ENCODE measurements at regions not wholly inside any gene's neighbourhood (a gene's known extent, or its start where the extent isn't known, plus 50 kb on each side); places are given as distances from the start of the nearest gene placed in this dataset.

GRCh38 chr1:62937634-62938296, 153.8 kb downstream of the ATG4C start:
- no peak overlapping the region for H3K27ac ChIP-seq
- TF ChIP-seq CTCF (conservative IDR thresholded peaks at IDR 0.05), result no peak

DNA sequence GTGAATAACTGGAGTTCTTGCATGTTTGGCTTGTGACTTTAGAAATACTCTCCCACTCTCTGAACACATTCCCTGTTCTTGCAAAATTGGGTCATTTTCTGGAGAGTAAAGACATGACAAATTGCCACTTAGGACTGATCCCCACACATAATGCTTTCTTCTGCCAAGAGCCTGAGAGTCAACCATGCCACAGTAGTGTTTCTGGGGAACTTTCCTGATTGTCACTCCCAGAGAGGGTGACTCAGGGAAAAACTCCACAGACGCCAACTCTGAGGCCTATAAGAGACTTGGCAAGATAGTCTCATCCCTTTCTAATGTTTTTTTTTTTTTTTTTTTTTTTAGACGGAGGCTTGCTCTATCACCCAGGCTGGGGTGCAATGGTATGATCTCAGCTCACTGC, 157.8 kb downstream of the ATG4C start:
- TF ChIP-seq CTCF (conservative IDR thresholded peaks at IDR 0.05), result no peak
- H3K27ac ChIP-seq, result no peak overlapping the region

DNA sequence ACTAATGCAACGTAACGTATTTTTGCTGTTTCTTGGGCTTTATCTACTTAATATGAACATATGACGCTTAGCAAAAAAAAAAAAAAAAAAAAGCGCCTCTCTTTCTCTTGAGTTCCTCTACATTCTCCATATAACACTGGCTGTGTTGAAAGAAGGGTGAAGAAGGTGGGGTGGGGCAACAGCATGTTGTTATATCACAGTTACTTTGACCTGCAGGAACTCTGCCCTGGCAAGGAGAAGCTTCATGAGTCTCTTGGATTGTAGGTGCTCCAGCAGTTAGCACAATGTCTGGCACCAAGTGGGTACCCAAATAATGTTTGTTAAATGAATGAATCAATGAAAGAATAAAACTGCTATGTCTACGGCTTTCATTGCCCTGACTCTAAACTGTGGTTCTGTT, 162.6 kb downstream of the ATG4C start:
- no peak for TF ChIP-seq CTCF (conservative IDR thresholded peaks at IDR 0.05)
- no peak overlapping the region for H3K27ac ChIP-seq

- no peak for TF ChIP-seq CTCF (conservative IDR thresholded peaks at IDR 0.05)
These were observed 167.5 kb downstream of the ATG4C start for GRCh38 chr1:62951428-62951827.

DNA sequence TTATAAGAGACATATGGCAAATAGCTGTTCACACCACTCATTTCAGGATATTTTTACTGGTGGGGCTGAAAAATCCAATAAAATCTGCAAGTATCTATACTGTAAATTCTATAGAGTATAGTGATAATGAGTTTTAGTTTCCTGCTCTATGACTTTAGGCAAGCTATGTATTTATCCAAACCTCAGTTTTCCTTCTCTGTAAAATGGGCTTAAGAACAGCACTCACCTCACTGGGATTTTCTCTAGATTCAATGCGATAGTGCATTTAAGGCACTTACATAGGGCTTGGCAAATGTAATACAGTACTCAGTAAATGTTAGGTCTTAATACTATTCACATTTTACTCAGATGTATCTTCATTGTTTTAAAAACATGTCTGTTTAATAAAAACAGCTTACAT, 168.7 kb downstream of the ATG4C start:
- TF ChIP-seq CTCF (conservative IDR thresholded peaks at IDR 0.05), result no peak
- H3K27ac ChIP-seq, result no peak overlapping the region

More at GRCh38 chr1:62951428-62951827, 167.5 kb downstream of the ATG4C start:
- H3K27ac ChIP-seq, result no peak overlapping the region

DNA sequence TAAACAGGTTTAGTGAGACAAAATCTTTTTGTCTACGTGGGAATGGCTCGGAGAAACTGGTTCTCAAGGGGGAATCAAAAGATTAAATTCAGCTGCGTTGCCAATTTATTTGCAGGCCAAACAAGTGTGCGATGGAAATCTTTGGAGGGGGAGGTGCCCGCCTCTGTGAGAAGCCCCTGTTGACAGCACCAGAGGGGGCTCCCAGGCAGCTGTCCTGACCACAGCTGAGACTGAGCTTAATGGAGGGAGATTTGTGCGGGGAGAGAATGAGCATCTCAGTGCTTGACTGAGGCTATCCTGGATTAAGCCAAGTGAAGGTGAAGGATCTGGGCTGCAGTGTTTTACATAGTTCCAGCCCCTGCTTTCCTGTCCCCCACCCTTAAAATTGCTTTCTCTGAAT, 169.7 kb downstream of the ATG4C start:
- no peak overlapping the region for H3K27ac ChIP-seq
- no peak for TF ChIP-seq CTCF (conservative IDR thresholded peaks at IDR 0.05)

- H3K27ac ChIP-seq, result no peak overlapping the region
- TF ChIP-seq CTCF (conservative IDR thresholded peaks at IDR 0.05), result no peak
These were observed 170.8 kb downstream of the ATG4C start for GRCh38 chr1:62954758-62955157.
